ENCODE measurements at regions not wholly inside any gene's neighbourhood (a gene's known extent, or its start where the extent isn't known, plus 50 kb on each side); places are given as distances from the start of the nearest gene placed in this dataset.

DNA sequence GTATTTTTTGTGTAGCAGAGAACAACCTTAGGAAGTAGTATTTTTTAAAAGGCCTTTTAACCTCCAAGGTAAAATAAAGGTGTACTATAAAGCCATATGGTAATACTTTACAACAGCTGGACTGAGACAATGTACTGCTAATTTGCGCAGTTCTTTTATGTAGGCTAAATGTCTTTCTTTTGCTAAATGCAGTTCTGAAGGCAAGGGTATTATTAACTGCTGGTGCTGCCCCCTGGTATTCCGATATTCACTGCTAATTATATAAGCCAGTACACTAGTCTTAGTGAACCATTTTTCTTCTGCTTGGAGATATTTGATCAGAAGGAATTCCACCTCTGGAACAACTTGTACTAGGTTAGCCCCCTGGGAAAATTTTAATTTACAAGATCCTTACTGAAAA lies 272.0 kb upstream of the FERD3L start:
- TF ChIP-seq CTCF (IDR thresholded peaks at IDR 0.05; ENCODE audit: unreplicated experiment) = no peak
- H3K36me3 Mint-ChIP-seq (ENCODE audit: insufficient read depth, unreplicated experiment) = no peaks in the 10 kb centered on the region
- peaks cover 5% of the 10 kb centered on the region for H3K9me3 Mint-ChIP-seq (ENCODE audit: unreplicated experiment)
- no peak for DNase-seq (ENCODE audit: unreplicated experiment)
- intact Hi-C loops (cut with micrococcal nuclease) = no loop called here
- peaks cover under 1% of the 10 kb centered on the region for H3K4me1 Mint-ChIP-seq (ENCODE audit: insufficient read depth, unreplicated experiment)
- no peak overlapping the region for H3K4me3 Mint-ChIP-seq (ENCODE audit: unreplicated experiment)
- no peaks in the 10 kb centered on the region for H3K27me3 Mint-ChIP-seq (ENCODE audit: insufficient read depth, unreplicated experiment)
- CTCF ChIA-PET = no interaction called here
- H3K27ac Mint-ChIP-seq (ENCODE audit: low read depth, unreplicated experiment) = no peak overlapping the region
- POLR2A ChIA-PET = no interaction called here
- no TSS peak for BruUV-seq (replicated peaks)

DNA sequence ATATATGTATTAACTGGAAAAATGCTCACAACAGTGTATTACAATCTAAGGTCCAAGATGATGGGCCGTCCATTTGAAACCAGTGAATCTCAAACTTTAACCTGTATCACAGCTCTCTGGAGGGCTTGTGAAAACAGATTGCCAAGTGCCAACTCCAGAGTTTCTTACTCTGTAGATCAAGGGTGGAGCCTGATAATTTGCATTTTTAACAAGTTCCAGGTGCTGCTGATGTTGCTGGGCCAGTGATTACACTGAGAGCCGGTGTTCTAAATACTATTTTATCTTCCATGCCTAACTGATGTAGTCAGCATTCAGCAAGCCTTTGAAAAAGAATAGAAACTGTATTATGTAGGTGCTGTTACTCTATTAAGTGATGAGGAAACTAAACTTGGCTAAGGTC lies 269.9 kb upstream of the FERD3L start:
- Mint-ChIP-seq H3K9me3 (ENCODE audit: unreplicated experiment) (peaks cover 5% of the 10 kb centered on the region), H3K27ac (ENCODE audit: low read depth, unreplicated experiment) (no peak overlapping the region), H3K36me3 (ENCODE audit: insufficient read depth, unreplicated experiment) (no peaks in the 10 kb centered on the region), H3K4me1 (ENCODE audit: insufficient read depth, unreplicated experiment) (no peaks in the 10 kb centered on the region), H3K27me3 (ENCODE audit: insufficient read depth, unreplicated experiment) (no peaks in the 10 kb centered on the region), H3K4me3 (ENCODE audit: unreplicated experiment) (no peak overlapping the region)
- ChIA-PET POLR2A (no interaction called here), CTCF (no interaction called here)
- no peak for TF ChIP-seq CTCF (IDR thresholded peaks at IDR 0.05; ENCODE audit: unreplicated experiment)
- DNase-seq (ENCODE audit: unreplicated experiment) = no peak
- BruUV-seq (replicated peaks) = no TSS peak
- intact Hi-C loops (cut with micrococcal nuclease) = no loop called here

DNA sequence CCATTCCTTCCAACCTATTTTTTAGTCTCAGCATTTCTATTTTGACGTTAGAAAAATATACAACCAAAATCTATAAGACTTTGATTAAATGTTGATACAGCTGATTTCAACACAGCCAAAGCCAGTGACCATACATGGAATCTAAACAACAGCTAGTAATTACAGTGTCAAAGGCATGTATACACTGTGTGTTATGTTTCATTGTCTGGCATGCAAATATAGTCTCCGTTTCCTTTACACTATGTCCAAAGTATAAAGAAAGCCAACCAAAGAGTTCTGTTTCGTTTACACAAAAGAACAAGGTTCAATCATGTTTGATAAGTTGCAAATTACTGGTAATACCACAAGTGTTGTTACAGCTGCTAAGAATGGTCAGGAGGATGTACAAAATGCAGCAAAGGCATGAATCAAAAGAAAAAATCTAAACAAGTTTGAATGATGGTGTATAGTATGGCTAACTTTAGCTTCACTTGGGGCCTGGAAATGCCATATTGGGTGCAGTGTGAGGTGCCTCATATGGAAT lies 268.3 kb upstream of the FERD3L start:
- intact Hi-C loops (cut with micrococcal nuclease) = no loop called here
- H3K4me3 Mint-ChIP-seq (ENCODE audit: unreplicated experiment) = no peak overlapping the region
- H3K27ac Mint-ChIP-seq (ENCODE audit: low read depth, unreplicated experiment) = no peak overlapping the region
- CTCF ChIA-PET = no interaction called here
- no peaks in the 10 kb centered on the region for H3K27me3 Mint-ChIP-seq (ENCODE audit: insufficient read depth, unreplicated experiment)
- POLR2A ChIA-PET = interaction anchor here (0.5 kb wide), 1 partner anchor 163 kb away, joined by 4 read pairs; no protein-coding TSS in a partner anchor
- no TSS peak for BruUV-seq (replicated peaks)
- H3K9me3 Mint-ChIP-seq (ENCODE audit: unreplicated experiment) = no peaks in the 10 kb centered on the region
- TF ChIP-seq CTCF (IDR thresholded peaks at IDR 0.05; ENCODE audit: unreplicated experiment) = no peak
- no peaks in the 10 kb centered on the region for H3K4me1 Mint-ChIP-seq (ENCODE audit: insufficient read depth, unreplicated experiment)
- no peak for DNase-seq (ENCODE audit: unreplicated experiment)
- H3K36me3 Mint-ChIP-seq (ENCODE audit: insufficient read depth, unreplicated experiment) = no peaks in the 10 kb centered on the region

- ChIA-PET CTCF (no interaction called here), POLR2A (interaction anchor here (0.6 kb wide), 1 partner anchor 64 kb away, joined by 3 read pairs; no protein-coding TSS in a partner anchor)
- no peaks in the 10 kb centered on the region for H3K9me3 Mint-ChIP-seq (ENCODE audit: unreplicated experiment)
- intact Hi-C loops (cut with micrococcal nuclease) = no loop called here
- H3K4me3 Mint-ChIP-seq (ENCODE audit: unreplicated experiment) = no peak overlapping the region
- no peak overlapping the region for H3K27ac Mint-ChIP-seq (ENCODE audit: low read depth, unreplicated experiment)
- no TSS peak for BruUV-seq (replicated peaks)
- no peak for TF ChIP-seq CTCF (IDR thresholded peaks at IDR 0.05; ENCODE audit: unreplicated experiment)
- no peak for DNase-seq (ENCODE audit: unreplicated experiment)
- H3K4me1 Mint-ChIP-seq (ENCODE audit: insufficient read depth, unreplicated experiment) = peaks cover 5% of the 10 kb centered on the region
- H3K36me3 Mint-ChIP-seq (ENCODE audit: insufficient read depth, unreplicated experiment) = no peaks in the 10 kb centered on the region
- H3K27me3 Mint-ChIP-seq (ENCODE audit: insufficient read depth, unreplicated experiment) = no peaks in the 10 kb centered on the region
These were observed 265.5 kb upstream of the FERD3L start for GRCh38 chr7:19410691-19411090.
